SK-N-MC (cell line): ENCODE measurements at regions not wholly inside any gene's neighbourhood (a gene's known extent, or its start where the extent isn't known, plus 50 kb on each side); places are given as distances from the start of the nearest gene placed in this dataset.

ENCODE experiments used
- EZH2 ChIP-seq: fragments of 200-600 bp; sonication (generic); IDR thresholded peaks from one replicate; pipeline ENCODE4 v1.6.1; 2017; ENCODE audit warnings: antibody characterized with exemption
- FOXP2 ChIP-seq: optimal IDR thresholded peaks from 2 replicates; pipeline ENCODE3; 2011; ENCODE audit warnings: mild to moderate bottlenecking, moderate library complexity; ENCODE audit not compliant: insufficient read depth; ENCODE audit errors: extremely low read length, control extremely low read depth
- POLR2AphosphoS5 ChIP-seq: IDR thresholded peaks from 2 replicates; pipeline ENCODE4 v1.6.1; 2012; ENCODE audit warnings: mild to moderate bottlenecking, low read depth, low read length, borderline replicate concordance

DNA sequence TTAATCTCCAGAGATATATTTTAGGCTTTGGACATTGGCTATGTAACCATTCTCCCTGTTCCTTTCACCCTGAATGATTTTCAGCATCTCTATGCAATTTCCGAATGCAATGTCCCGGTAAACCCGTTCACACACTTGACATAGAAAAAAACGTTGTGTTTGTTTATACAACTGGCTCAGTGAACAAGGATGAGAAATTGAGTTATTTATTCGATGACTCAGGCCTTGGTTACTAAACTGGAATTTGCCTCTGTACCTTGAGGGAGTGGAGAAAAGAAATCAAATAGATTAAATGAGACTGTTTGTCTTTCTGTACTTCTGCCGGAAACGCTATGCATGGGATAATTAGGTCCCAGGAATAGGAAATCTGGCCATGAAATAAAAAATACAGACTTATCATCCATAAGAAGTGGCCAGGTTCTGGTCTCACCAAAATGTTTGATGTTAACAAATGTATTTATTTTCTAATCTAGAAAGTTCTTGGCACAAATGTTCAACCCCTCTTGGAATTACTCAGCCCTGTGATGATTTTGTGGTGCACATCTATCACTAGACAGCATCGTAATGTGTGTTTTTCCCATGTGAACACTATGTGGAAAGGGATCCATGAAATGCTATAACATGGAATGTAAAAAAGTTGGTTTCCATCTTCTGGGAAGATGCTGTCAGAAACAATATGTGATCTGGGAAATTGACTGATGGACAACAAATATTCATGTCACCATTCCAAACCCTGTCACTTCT lies 253.9 kb downstream of the DUSP10 start:
- TF ChIP-seq EZH2: no peak
- TF ChIP-seq POLR2AphosphoS5: no peak
- TF ChIP-seq FOXP2: no peak
